HUDEP-2 (cell line): ENCODE measurements at regions not wholly inside any gene's neighbourhood (a gene's known extent, or its start where the extent isn't known, plus 50 kb on each side); places are given as distances from the start of the nearest gene placed in this dataset.

ENCODE experiments used
- DNase-seq, 76 experiments: peaks; one replicate each; lab custom pipeline; 2025; ENCODE audit not compliant: unreplicated experiment in 76 of 76; lab: John Stamatoyannopoulos, UW

DNA sequence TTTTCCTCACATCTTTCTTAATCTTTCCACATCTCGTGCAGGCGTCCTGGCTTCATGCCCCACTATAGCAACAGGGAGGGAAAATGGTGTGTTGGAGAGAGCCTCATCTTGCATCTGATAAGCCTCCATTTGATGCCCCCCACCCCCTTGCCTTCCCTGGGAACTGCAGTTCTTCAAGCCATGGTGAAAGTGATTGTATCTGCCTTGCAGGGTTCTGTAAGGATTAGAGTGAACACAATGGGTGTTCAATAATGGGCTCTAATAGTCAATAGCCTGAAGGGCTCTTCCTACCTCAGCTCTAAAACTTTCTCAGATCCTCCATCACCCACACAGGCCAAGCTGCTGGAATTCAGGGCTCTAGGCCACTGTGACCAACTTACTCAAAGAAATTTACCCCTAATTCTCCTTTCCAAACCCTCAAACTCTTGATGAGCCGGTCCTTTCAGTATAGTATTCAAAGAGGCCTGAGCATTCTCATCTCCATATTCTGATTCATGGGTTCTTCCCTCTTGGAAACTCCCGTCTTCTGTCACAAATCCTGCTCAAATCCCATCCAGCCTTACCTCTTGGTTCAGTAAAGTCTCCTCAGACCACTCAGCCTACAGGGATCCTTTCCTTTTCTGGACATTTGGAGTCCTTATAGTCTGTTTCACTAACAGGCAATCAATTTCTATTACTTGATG is 128.3 kb upstream of the TRIM2 start:
- DNase-seq: no peak

DNA sequence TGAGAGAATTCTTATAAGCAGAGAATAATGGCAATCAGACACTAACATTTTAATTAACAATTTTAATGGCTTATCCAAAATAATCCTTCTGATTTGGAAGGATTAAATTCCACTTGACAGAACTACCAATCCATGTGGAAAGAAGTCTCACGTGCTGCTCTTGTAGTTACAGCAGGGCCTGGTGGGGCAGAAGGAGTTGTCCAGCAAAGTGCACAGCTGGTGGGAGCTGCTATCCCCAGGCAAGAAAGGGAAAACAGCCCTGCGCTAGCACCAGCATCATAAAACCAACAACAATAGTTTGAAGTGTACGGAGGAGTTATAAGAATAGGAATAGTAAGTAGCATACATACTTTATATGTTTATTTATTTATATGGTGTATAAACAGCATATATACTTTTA is 127.4 kb upstream of the TRIM2 start:
- DNase-seq: no peak

DNA sequence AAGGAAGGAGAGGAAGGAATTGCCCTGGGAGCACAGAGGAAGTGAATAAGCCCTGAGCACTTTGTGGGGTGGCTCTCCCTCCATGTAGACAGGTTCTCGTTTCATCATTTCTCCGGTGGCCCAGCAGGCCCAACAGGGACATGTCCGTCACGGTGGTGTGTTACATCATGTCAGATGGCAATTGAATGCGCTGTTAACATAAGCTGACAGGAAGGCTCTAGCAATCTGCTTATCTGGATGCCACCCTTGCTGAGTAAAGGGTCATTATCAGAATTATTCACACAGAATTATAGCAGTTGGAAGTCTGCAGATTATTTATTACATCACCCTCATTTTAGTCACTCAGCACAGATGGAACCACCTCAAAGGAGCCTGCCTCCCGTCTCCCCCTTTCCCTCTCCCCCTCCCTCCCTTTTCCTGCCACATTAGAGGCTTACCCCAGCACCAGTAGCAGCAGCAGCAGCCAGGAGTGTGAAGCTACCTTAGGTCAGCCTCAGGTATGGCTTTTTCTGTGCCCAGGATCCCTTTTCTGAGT is 124.3 kb upstream of the TRIM2 start:
- DNase-seq: peak; percentile 15 to 94 (median 74)

DNA sequence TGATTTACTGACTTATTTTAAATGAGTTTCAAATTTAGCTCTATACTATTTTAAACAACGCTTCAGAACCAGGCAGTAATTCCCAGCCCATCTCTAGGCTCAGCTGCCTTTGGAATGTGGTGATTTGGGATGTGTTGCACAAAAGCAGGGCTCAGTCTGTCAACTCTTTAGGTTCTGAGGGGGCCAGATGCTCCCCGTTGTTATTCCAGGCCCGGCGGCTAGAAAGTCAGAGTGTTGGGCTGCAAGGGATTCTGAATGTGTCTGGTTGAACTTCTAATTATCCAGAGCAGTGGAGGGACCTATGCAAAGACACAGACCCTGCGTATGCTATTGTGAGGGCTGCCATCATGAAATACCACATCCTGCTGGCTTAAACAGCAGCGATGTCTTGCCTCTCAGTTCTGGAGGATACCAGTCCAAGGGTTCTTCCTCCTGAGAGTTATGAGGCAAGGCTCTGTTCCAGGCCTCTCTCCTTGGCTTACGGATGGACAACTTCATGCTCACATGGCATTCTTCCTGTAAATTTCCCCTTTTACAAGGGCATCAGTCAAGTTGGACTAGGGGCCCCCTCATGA is 123.2 kb upstream of the TRIM2 start:
- DNase-seq: no peak

GRCh38 chr4:153081693-153082092 is 122.5 kb upstream of the TRIM2 start:
- no peak for DNase-seq

GRCh38 chr4:153082322-153083301 is 121.6 kb upstream of the TRIM2 start:
- DNase-seq: no peak

DNA sequence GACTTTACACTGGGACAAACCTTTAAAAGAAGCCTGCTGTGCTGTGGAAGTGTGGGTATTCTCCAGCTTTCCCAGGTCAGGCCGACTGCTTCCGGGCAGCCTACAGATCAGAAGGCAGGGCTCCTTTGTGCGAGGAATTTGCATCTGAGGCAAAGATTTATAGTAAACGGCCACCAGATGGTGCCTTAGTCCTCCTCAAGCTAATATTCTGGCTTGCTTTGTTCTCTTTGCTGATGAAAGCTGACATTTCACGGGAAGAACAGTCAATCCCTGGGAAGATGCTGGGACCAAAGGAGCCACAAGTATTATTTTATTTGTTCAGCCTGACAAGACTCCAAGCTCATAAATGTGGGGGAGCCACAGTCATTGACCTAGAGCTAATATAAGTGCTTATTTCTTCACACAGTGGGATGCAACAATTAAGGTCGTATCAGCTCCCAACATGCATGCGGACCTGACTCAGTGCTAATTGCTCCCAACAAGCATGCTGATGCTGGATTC is 120.7 kb upstream of the TRIM2 start:
- DNase-seq: peak in 68 of 76 experiments; percentile 3 to 77 (median 39)

GRCh38 chr4:153084224-153084979 is 119.8 kb upstream of the TRIM2 start:
- DNase-seq: no peak

- DNase-seq: peak in 68 of 76 experiments; percentile 6 to 84 (median 56)
Measured at GRCh38 chr4:153084980-153085630, 119.1 kb upstream of the TRIM2 start.

- no peak for DNase-seq
Measured at GRCh38 chr4:153087671-153088194, 116.5 kb upstream of the TRIM2 start.

GRCh38 chr4:153089742-153090141 is 114.5 kb upstream of the TRIM2 start:
- no peak for DNase-seq

DNA sequence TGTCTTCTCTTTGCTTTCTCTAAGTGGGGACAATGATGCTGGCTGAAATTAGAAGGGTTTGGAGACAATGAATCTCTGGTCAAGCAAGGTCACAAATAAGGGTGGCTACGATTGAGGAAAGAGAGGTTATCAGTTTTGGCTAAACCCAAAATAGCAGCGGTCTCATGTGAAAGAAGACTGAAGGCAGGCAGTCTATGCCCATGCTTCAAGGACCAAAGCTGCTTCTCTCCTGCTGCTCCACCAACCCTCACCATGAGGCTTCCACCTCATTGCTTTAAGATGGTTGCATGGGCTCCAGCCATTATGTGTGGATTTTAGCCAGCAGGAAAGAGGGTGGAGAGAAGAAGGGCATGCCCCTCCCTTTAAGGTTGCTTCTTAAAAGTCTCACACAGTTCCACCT is 114.1 kb upstream of the TRIM2 start:
- no peak for DNase-seq

- DNase-seq: no peak
Measured at GRCh38 chr4:153090670-153091385, 113.4 kb upstream of the TRIM2 start.

DNA sequence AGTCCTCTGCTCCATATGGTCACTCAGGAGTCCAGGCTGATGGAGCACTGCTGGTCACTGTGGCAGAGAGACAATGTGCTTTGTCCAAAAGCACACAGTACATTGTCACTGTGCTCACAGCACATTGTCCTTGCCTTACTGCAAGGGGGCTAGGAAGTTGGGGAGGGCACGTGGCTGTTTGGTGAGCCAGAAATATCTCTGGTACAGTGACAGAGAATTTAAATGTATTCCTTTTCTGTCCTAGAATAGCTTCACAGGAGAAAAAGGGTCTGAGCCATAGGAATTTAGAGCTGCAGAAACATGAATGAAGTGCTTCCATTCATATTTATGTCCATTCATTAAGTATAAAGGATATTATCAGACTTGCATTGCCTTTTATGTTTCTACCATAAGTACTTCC is 110.8 kb upstream of the TRIM2 start:
- DNase-seq: no peak

- no peak for DNase-seq
Measured at GRCh38 chr4:153093802-153094201, 110.4 kb upstream of the TRIM2 start.

DNA sequence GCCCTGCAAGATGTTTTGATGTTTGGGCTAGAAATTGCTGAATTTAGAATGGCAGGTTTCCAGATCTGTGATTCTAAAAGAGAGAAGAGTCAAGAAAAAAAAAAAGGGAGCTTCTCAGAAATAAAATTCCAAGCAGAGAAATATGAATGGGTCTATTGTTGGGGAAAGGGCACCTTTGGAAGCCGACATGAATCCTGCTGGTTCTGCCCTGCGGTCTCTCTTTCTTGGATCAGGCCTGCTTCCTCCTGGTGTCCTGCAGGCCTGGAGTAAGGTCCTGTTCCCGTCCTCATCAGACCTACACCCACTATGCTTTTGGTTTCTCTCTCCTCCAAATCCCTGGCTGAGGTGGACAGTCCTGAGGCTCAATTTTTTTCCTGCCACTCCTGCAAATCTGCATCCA is 109.8 kb upstream of the TRIM2 start:
- no peak for DNase-seq

- no peak for DNase-seq
Measured at GRCh38 chr4:153095448-153096204, 108.6 kb upstream of the TRIM2 start.

DNA sequence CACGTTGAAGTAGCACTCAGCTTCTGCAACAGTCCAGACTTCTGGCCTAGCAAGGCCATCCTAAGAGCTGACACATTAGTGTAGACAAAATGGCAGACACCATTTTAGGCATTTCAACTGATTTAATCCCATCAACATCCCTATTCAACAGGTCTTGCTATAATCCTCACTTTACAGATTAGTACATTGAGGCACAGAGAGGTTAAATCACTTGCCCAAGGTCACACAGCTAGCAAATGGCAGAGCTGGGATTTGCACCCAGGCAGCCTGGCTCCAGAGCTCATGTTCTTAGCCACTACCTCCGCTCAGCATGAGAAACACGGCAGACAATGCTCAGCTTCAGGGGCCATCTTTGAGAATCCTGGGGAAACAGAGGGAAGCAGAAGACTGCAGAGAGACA is 107.9 kb upstream of the TRIM2 start:
- DNase-seq: no peak
